HepG2 (cell line): ENCODE measurements at regions not wholly inside any gene's neighbourhood (a gene's known extent, or its start where the extent isn't known, plus 50 kb on each side); places are given as distances from the start of the nearest gene placed in this dataset.

Experiments
- KMT2B ChIP-seq: IDR thresholded peaks from 2 replicates; pipeline ENCODE4 v1.6.1; 2016; ENCODE audit warnings: missing genetic modification reagents, missing compliant biosample characterization
- MED8 ChIP-seq: sonication (generic); formaldehyde crosslinking; IDR thresholded peaks from 2 replicates; pipeline ENCODE4 v1.8.1; 2023; ENCODE audit warnings: mild to moderate bottlenecking, missing genetic modification reagents; ENCODE audit not compliant: insufficient replicate concordance
- NBN ChIP-seq: fragments of 450-650 bp; conservative IDR thresholded peaks from 2 replicates; pipeline ENCODE4 v1.6.1; 2017
- PLSCR1 ChIP-seq: sonication (generic); formaldehyde crosslinking; IDR thresholded peaks from 2 replicates; pipeline ENCODE4 v1.5.0; 2020; ENCODE audit warnings: missing genetic modification reagents, mild to moderate bottlenecking, borderline replicate concordance
- SSRP1 ChIP-seq: IDR thresholded peaks from 2 replicates; pipeline ENCODE4 v1.6.1; 2016; ENCODE audit warnings: control low read depth
- ZKSCAN5 ChIP-seq: sonication (generic); formaldehyde crosslinking; IDR thresholded peaks from 2 replicates; pipeline ENCODE4 v1.5.1; 2020; ENCODE audit warnings: mild to moderate bottlenecking, missing genetic modification reagents
- ZNF777 ChIP-seq: sonication (generic); formaldehyde crosslinking; IDR thresholded peaks from 2 replicates; pipeline ENCODE4 v1.4.0; 2020; ENCODE audit warnings: missing genetic modification reagents
- TF ChIP-seq, protein P1 (sequence below): sonication (generic); formaldehyde crosslinking; IDR thresholded peaks from 2 replicates; pipeline ENCODE4 v1.4.0; 2020; ENCODE audit warnings: missing genetic modification reagents, mild to moderate bottlenecking, borderline replicate concordance
- TF ChIP-seq, protein P2 (sequence below): sonication (generic); formaldehyde crosslinking; conservative IDR thresholded peaks from 2 replicates; pipeline ENCODE4 v1.4.0; 2020; ENCODE audit warnings: missing genetic modification reagents

DNA sequence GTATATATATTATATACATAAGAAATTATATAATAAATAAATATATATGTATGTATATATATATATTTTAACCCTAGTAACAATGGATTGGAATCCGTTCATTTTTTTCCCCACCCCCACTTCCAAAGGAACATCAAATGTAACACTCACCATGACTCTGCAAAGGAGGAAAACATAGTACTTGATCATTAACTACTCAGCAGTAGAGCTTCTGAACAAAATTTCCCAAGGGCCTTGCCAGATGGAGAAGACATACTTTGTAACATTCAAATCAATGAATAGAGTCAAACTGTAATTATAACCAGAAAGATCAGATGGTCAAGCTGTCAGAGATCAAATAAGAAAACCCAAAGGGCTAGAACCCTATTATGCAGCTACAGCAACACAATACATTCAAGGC is 126.0 kb upstream of the CNTN1 start (continued):
- TF ChIP-seq, protein P1, sequence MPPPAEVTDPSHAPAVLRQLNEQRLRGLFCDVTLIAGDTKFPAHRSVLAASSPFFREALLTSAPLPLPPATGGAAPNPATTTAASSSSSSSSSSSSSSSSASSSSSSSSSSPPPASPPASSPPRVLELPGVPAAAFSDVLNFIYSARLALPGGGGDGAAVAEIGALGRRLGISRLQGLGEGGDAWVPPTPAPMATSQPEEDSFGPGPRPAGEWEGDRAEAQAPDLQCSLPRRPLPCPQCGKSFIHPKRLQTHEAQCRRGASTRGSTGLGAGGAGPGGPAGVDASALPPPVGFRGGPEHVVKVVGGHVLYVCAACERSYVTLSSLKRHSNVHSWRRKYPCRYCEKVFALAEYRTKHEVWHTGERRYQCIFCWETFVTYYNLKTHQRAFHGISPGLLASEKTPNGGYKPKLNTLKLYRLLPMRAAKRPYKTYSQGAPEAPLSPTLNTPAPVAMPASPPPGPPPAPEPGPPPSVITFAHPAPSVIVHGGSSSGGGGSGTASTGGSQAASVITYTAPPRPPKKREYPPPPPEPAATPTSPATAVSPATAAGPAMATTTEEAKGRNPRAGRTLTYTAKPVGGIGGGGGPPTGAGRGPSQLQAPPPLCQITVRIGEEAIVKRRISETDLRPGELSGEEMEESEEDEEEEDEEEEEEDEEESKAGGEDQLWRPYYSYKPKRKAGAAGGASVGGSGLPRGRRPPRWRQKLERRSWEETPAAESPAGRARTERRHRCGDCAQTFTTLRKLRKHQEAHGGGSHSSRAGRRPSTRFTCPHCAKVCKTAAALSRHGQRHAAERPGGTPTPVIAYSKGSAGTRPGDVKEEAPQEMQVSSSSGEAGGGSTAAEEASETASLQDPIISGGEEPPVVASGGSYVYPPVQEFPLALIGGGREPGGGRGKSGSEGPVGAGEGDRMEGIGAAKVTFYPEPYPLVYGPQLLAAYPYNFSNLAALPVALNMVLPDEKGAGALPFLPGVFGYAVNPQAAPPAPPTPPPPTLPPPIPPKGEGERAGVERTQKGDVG (CRISPR knock-in tag) = no peak
- TF ChIP-seq SSRP1 (CRISPR knock-in tag) (no peak), ZNF777 (CRISPR knock-in tag) (no peak), NBN (no peak), ZKSCAN5 (CRISPR knock-in tag) (no peak), PLSCR1 (CRISPR knock-in tag) (no peak), KMT2B (CRISPR knock-in tag) (no peak), MED8 (CRISPR knock-in tag) (no peak)
- TF ChIP-seq, protein P2, sequence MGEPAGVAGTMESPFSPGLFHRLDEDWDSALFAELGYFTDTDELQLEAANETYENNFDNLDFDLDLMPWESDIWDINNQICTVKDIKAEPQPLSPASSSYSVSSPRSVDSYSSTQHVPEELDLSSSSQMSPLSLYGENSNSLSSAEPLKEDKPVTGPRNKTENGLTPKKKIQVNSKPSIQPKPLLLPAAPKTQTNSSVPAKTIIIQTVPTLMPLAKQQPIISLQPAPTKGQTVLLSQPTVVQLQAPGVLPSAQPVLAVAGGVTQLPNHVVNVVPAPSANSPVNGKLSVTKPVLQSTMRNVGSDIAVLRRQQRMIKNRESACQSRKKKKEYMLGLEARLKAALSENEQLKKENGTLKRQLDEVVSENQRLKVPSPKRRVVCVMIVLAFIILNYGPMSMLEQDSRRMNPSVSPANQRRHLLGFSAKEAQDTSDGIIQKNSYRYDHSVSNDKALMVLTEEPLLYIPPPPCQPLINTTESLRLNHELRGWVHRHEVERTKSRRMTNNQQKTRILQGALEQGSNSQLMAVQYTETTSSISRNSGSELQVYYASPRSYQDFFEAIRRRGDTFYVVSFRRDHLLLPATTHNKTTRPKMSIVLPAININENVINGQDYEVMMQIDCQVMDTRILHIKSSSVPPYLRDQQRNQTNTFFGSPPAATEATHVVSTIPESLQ (CRISPR knock-in tag) = no peak
